B cell (primary cell): ENCODE measurements at regions not wholly inside any gene's neighbourhood (a gene's known extent, or its start where the extent isn't known, plus 50 kb on each side); places are given as distances from the start of the nearest gene placed in this dataset.

Source experiments
- CTCF ChIP-seq: fragments of 200-600 bp; IDR thresholded peaks from one replicate; pipeline ENCODE4 v1.8.0; 2022; ENCODE audit warnings: antibody characterized with exemption, mild to moderate bottlenecking
- EZH2 ChIP-seq: IDR thresholded peaks from 2 replicates; pipeline ENCODE4 v1.6.1; 2012; ENCODE audit warnings: borderline replicate concordance, low read depth, mild to moderate bottlenecking, moderate library complexity, low read length; ENCODE audit not compliant: insufficient read depth, poor library complexity, severe bottlenecking

DNA sequence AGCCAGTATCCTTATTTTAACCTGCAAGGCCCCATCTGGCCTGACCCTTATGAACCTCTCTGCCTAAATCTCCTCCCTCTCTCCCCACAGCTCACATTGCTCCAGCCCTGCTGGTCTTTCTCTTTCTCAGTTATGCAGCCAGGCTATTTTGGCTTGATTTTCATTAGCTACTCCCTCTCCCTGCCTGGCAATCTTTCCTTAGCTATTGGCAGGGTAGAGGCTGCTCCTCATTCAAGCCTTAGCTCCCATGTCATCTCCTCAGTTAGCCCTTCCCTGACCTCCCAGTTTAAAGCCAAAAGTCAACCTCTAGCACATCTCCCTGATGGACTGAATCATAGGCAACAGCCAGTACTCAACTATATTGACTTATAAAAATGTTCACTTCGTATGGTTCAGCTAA, 214.4 kb upstream of the CELF2 start:
- TF ChIP-seq CTCF (no peak), EZH2 (no peak)
